Lower leg skin (tissue), 3 donors: ENCODE measurements at regions not wholly inside any gene's neighbourhood (a gene's known extent, or its start where the extent isn't known, plus 50 kb on each side); places are given as distances from the start of the nearest gene placed in this dataset.

Experiments used
- POLR2A ChIP-seq, 2 donors: fragments of 450-650 bp; IDR thresholded peaks; one replicate each; pipeline ENCODE4 v1.6.1; 2016 to 2017; ENCODE audit warnings: antibody characterized with exemption in 2 of 2, mild to moderate bottlenecking in 1 of 2, moderate library complexity in 1 of 2
- TF ChIP-seq, protein P1 (sequence below), 3 donors: fragments of 450-650 bp; IDR thresholded peaks; one replicate each; pipeline ENCODE4 v1.5.1; 2016; ENCODE audit warnings: antibody characterized with exemption in 3 of 3, mild to moderate bottlenecking in 3 of 3, moderate library complexity in 2 of 3

DNA sequence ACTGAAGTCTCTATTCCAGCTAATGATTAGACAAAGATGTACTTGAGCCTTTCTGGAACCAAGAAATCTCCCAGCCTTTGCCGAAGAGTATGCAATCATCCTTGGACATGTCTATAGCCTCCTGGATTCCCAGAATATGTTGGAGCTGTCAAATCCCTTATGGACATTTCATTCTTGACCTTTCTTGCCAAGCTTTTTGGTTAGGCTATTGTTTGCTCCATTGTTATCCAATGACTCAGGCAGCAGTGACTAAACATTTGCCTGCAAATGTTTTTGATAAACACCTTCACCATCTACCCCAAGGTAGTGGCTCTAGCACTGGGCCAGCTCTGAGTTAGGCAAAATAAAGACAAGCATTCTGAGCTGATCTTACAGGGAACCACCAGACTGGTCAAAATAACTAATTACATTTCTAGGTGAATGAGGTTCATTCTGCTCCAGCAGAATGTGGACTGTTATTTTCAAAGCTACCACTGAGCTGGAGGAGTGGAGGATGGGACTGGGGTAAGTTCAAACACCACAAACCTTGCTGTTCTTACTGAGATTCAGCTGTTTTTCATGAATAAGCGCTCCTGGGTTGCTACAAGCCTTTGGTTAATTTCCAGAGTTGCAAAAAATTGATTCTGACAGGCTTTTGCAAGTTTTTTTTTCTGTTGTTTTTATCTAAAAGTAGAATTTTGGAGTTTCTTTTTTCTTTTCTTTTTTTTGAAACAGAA, 81.0 kb downstream of the TMEM270 start:
- TF ChIP-seq POLR2A (IDR thresholded peaks at IDR 0.05) = no peak
- TF ChIP-seq, protein P1, sequence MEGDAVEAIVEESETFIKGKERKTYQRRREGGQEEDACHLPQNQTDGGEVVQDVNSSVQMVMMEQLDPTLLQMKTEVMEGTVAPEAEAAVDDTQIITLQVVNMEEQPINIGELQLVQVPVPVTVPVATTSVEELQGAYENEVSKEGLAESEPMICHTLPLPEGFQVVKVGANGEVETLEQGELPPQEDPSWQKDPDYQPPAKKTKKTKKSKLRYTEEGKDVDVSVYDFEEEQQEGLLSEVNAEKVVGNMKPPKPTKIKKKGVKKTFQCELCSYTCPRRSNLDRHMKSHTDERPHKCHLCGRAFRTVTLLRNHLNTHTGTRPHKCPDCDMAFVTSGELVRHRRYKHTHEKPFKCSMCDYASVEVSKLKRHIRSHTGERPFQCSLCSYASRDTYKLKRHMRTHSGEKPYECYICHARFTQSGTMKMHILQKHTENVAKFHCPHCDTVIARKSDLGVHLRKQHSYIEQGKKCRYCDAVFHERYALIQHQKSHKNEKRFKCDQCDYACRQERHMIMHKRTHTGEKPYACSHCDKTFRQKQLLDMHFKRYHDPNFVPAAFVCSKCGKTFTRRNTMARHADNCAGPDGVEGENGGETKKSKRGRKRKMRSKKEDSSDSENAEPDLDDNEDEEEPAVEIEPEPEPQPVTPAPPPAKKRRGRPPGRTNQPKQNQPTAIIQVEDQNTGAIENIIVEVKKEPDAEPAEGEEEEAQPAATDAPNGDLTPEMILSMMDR (IDR thresholded peaks at IDR 0.05) = no peak
